Astrocyte of the spinal cord (primary cell): ENCODE measurements at regions not wholly inside any gene's neighbourhood (a gene's known extent, or its start where the extent isn't known, plus 50 kb on each side); places are given as distances from the start of the nearest gene placed in this dataset.
A peak's percentile ranks its signal among the peaks of the same experiment; 100 is the strongest.
"Not testable (repeated sequence)": the region's sequence is repeated elsewhere in the genome, so short reads cannot be mapped to it uniquely, and the experiment has no call there.

Source experiments
- DNase-seq: peaks from one replicate; pipeline ENCODE4 v3.0.0; 2011; ENCODE audit warnings: low read depth, low spot score
- H3K4me3 ChIP-seq: 2 replicates; pipeline ENCODE4 v1.5.1; 2011; ENCODE audit warnings: low read depth, mild to moderate bottlenecking, low read length, moderate library complexity
- CTCF ChIP-seq: IDR thresholded peaks from 2 replicates; pipeline ENCODE4 v1.5.1; 2012; ENCODE audit warnings: low read depth, mild to moderate bottlenecking, low read length, inconsistent platforms
- in situ Hi-C: cut with HindIII; loops from 2 replicates; pipeline ENCODE4 v1.10.0; 2017; ENCODE audit warnings: low sequenced_read_pairs

GRCh38 chr12:67790660-67791059 lies 142.1 kb downstream of the DYRK2 start:
- DNase-seq = no peak
- H3K4me3 ChIP-seq = no peak overlapping the region
- TF ChIP-seq CTCF = no peak
- in situ Hi-C loops = no loop called here

GRCh38 chr12:67791362-67791761 lies 142.8 kb downstream of the DYRK2 start:
- DNase-seq, in situ Hi-C loops, H3K4me3 ChIP-seq: not testable (repeated sequence)

GRCh38 chr12:67792185-67792584 lies 143.6 kb downstream of the DYRK2 start:
- H3K4me3 ChIP-seq = no peak overlapping the region
- in situ Hi-C loops = no loop called here
- TF ChIP-seq CTCF = no peak
- DNase-seq = no peak

- H3K4me3 ChIP-seq = no peak overlapping the region
- DNase-seq = peak; percentile 51
- in situ Hi-C loops = no loop called here
- no peak for TF ChIP-seq CTCF
Measured at GRCh38 chr12:67794161-67794560, 145.6 kb downstream of the DYRK2 start.

GRCh38 chr12:67795236-67795635 lies 146.7 kb downstream of the DYRK2 start:
- no peak overlapping the region for H3K4me3 ChIP-seq
- in situ Hi-C loops = no loop called here
- DNase-seq = no peak
- TF ChIP-seq CTCF = no peak

GRCh38 chr12:67797185-67797741 lies 148.7 kb downstream of the DYRK2 start:
- no peak overlapping the region for H3K4me3 ChIP-seq
- no peak for DNase-seq
- TF ChIP-seq CTCF = no peak
- in situ Hi-C loops = no loop called here

GRCh38 chr12:67797753-67798152 lies 149.2 kb downstream of the DYRK2 start:
- H3K4me3 ChIP-seq = no peak overlapping the region
- no peak for DNase-seq
- no peak for TF ChIP-seq CTCF
- in situ Hi-C loops = no loop called here
